ENCODE measurements at regions not wholly inside any gene's neighbourhood (a gene's known extent, or its start where the extent isn't known, plus 50 kb on each side); places are given as distances from the start of the nearest gene placed in this dataset.

DNA sequence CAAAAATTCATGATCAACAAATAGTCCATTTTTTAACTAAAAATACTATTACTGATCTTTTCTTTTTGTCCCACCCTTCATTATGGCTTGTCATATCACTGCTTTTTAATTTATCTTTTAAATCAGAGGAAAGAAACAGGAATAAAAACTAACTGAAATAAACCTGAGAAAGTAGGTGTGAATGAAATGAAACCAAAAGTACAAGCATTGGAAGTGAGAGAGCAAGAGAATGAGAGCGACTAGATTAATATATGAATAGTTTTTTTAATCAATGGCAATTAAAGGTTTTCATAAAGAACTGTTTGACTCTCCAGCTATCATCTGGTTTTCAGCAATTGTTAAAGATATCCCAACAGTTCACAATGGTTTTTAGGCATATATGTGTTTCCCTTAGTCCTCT lies 137.8 kb downstream of the SPAG6 start:
- Histone ChIP-seq H3K9me3 (ENCODE audit: control insufficient read depth in 1 of 2, insufficient read depth in 1 of 2, low read depth in 1 of 2, low read length in 2 of 2) (no peaks in the 10 kb centered on the region), H4K20me1 (ENCODE audit: insufficient read depth) (no peaks in the 10 kb centered on the region), H3K36me3 (ENCODE audit: control insufficient read depth in 1 of 2, insufficient read depth in 2 of 2, low read length in 2 of 2) (no peaks in the 10 kb centered on the region), H3K27ac (ENCODE audit: low read depth, low read length) (no peak overlapping the region), H3K27me3 (ENCODE audit: insufficient read depth, low read length) (no peaks in the 10 kb centered on the region), H3K9ac (ENCODE audit: low read length) (no peak overlapping the region), H3K4me2 (ENCODE audit: low read length) (no peak overlapping the region), H3K4me3 (replicated peaks in 1 of 2; ENCODE audit: low read depth in 1 of 2, low read length in 2 of 2) (no peak overlapping the region), H2AFZ (ENCODE audit: low read depth, low read length, poor library complexity, severe bottlenecking) (no peak overlapping the region), H3K4me1 (ENCODE audit: control insufficient read depth in 1 of 2, insufficient read depth in 2 of 2, low read length in 2 of 2) (peaks cover 3 to 10% of the 10 kb centered on the region in 2 experiments; a peak in 3 of 4 replicates), H3K9me2 (ENCODE audit: insufficient read depth) (no peaks in the 10 kb centered on the region), H3K79me2 (ENCODE audit: insufficient read depth, low read length) (no peaks in the 10 kb centered on the region)
- DNase-seq (ENCODE audit: low read depth, low spot score) (no peak), ATAC-seq (no peak)
- TF ChIP-seq POLR2A (IDR thresholded peaks at IDR 0.05; ENCODE audit: borderline replicate concordance, extremely low read depth, insufficient read depth, insufficient read length), result no peak
- TF ChIP-seq EGR1 (IDR thresholded peaks at IDR 0.05; ENCODE audit: low read depth), result no peak
- TF ChIP-seq, protein P1, sequence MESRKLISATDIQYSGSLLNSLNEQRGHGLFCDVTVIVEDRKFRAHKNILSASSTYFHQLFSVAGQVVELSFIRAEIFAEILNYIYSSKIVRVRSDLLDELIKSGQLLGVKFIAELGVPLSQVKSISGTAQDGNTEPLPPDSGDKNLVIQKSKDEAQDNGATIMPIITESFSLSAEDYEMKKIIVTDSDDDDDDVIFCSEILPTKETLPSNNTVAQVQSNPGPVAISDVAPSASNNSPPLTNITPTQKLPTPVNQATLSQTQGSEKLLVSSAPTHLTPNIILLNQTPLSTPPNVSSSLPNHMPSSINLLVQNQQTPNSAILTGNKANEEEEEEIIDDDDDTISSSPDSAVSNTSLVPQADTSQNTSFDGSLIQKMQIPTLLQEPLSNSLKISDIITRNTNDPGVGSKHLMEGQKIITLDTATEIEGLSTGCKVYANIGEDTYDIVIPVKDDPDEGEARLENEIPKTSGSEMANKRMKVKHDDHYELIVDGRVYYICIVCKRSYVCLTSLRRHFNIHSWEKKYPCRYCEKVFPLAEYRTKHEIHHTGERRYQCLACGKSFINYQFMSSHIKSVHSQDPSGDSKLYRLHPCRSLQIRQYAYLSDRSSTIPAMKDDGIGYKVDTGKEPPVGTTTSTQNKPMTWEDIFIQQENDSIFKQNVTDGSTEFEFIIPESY (IDR thresholded peaks at IDR 0.05; ENCODE audit: extremely low read depth, insufficient replicate concordance, low read length), result no peak
- TF ChIP-seq, protein P2, sequence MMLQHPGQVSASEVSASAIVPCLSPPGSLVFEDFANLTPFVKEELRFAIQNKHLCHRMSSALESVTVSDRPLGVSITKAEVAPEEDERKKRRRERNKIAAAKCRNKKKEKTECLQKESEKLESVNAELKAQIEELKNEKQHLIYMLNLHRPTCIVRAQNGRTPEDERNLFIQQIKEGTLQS (IDR thresholded peaks at IDR 0.05), result no peak
- no peak for TF ChIP-seq YY1 (IDR thresholded peaks at IDR 0.05; ENCODE audit: extremely low read depth, insufficient replicate concordance, low read depth, low read length)
- TF ChIP-seq, protein P3, sequence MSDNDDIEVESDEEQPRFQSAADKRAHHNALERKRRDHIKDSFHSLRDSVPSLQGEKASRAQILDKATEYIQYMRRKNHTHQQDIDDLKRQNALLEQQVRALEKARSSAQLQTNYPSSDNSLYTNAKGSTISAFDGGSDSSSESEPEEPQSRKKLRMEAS (IDR thresholded peaks at IDR 0.05), result no peak
- no TSS peak for BruUV-seq (replicated peaks)
- POLR2A ChIA-PET, result no interaction called here
- RAD21 ChIA-PET (ENCODE audit: low non-redundant PET in 1 of 2, low total read pairs in 2 of 2, uncharacterized antibody in 2 of 2, unreplicated experiment in 2 of 2), result no interaction called here
- intact Hi-C loops (cut with micrococcal nuclease), result no loop called here
- CTCF ChIA-PET, result interaction anchor here (1.0 kb wide), 1 partner anchor 30 kb away, joined by 3 read pairs; no protein-coding TSS in a partner anchor
